ENCODE measurements at regions not wholly inside any gene's neighbourhood (a gene's known extent, or its start where the extent isn't known, plus 50 kb on each side); places are given as distances from the start of the nearest gene placed in this dataset.

DNA sequence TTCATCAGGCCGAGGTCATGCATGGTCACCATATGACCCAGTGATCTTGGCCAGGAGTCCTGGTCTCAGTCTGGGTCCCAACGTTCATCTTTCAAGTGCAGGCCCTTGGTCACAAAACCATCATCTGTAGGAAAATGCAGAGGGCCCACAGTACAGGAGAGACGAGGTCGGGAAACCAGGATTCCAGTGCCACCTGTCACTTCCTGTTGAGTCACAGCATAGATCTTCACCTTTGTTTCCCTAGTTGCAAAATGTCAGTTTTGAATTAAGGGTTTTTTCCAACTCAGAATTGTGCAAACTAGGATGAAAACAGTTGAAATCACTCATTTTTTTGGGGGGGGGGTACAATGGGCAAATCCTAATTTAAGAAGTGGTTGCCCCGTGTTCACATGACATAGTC, 162.2 kb downstream of the INSIG2 start:
- Mint-ChIP-seq H3K36me3 (ENCODE audit: insufficient read depth) (no peaks in the 10 kb centered on the region), H3K9me3 (no peaks in the 10 kb centered on the region), H3K27me3 (ENCODE audit: low read depth) (peaks cover 7% of the 10 kb centered on the region), H3K4me3 (no peak overlapping the region), H3K4me1 (ENCODE audit: low read depth) (no peaks in the 10 kb centered on the region)
- ATAC-seq, result no peak
- no peak for DNase-seq

DNA sequence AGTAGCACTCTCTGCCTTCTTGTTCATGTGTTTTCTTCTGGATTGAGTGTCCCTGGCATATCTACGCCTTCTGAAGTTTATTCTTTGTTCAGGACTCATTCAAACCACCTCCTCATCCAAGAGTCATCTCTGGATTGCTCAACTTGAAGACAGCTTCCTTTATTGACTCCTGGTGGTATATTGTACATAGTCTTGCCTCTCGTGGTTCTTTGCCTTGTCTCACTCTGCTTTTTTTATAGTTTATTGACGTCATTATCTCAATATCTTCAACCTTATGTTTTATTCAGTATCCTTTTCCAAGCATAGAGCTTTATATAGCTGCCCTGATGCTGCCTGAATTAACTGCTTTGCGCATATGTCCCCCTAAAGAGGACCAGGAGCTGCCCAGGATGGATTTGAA, 161.7 kb downstream of the INSIG2 start:
- no peak for ATAC-seq
- Mint-ChIP-seq H3K4me3 (no peak overlapping the region), H3K36me3 (ENCODE audit: insufficient read depth) (no peaks in the 10 kb centered on the region), H3K27me3 (ENCODE audit: low read depth) (peaks cover 5% of the 10 kb centered on the region), H3K9me3 (no peaks in the 10 kb centered on the region), H3K4me1 (ENCODE audit: low read depth) (no peaks in the 10 kb centered on the region)
- no peak for DNase-seq

DNA sequence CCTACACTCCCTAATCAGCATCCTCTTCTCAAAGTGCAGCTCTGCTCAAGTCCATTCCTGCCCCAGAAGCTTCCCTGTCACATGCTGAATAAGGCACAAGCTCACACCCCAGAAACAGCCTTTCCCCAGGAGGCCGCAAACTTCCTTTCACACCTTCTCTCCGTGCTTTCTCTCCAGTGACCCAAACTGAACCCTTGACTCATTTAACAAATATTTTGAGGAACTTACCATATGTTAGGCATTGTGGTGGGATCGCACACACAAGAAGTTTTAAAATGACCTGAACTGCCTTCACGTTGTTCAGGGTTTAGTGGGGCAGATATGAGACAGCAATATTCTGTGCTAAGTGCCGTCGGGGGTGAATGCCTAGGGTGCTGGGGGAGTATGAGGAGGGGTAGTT, 161.3 kb downstream of the INSIG2 start:
- Mint-ChIP-seq H3K27me3 (ENCODE audit: low read depth) (peaks cover 7% of the 10 kb centered on the region), H3K9me3 (no peaks in the 10 kb centered on the region), H3K36me3 (ENCODE audit: insufficient read depth) (no peaks in the 10 kb centered on the region), H3K4me3 (no peak overlapping the region), H3K4me1 (ENCODE audit: low read depth) (no peaks in the 10 kb centered on the region)
- no peak for ATAC-seq
- DNase-seq, result no peak

DNA sequence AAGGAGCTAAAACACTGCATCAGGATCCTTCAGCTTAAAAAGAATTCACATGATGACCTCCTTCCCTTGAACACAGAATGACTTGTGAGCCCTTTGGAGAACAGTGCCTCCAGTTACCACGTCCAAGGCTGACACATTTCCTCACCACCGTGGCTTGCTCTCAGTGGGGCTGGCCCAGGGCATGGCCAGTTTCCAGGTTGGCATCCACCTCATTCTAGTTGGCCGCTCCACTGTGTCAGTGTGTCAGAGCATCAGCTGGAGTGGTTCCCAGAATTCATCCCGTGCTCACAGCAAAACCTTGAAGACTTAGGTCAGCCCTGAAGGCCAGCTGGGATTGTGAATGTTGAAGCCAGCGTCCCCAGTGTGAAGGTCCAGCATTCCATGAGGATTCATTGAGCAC, 158.5 kb downstream of the INSIG2 start:
- no peak for ATAC-seq
- no peaks in the 10 kb centered on the region for H3K4me1 Mint-ChIP-seq (ENCODE audit: low read depth)
- H3K27me3 Mint-ChIP-seq (ENCODE audit: low read depth), result peaks cover 19% of the 10 kb centered on the region
- H3K9me3 Mint-ChIP-seq, result no peaks in the 10 kb centered on the region
- no peak overlapping the region for H3K4me3 Mint-ChIP-seq
- no peaks in the 10 kb centered on the region for H3K36me3 Mint-ChIP-seq (ENCODE audit: insufficient read depth)
- no peak for DNase-seq

DNA sequence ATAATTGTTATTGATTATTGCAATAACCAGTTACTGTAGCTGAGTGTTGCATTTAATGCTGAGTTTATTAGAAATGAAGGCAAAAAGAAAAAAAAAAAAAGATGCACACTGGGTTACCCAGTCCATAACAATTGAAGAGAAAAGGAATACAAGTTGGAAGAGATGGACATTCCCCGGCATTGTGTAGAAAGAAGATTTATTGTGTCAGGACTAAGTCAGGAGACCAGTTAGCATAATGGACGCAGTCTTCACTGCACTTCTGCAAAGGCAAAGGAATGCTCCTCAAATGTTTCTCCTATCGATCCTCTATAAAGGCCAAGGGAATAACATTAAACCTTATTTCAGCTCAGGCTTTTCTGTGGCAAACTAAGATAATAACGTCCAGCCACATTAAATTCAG, 157.8 kb downstream of the INSIG2 start:
- no peak for ATAC-seq
- Mint-ChIP-seq H3K4me3 (no peak overlapping the region), H3K9me3 (no peaks in the 10 kb centered on the region), H3K27me3 (ENCODE audit: low read depth) (peaks cover 19% of the 10 kb centered on the region), H3K36me3 (ENCODE audit: insufficient read depth) (no peaks in the 10 kb centered on the region), H3K4me1 (ENCODE audit: low read depth) (no peaks in the 10 kb centered on the region)
- DNase-seq, result no peak

DNA sequence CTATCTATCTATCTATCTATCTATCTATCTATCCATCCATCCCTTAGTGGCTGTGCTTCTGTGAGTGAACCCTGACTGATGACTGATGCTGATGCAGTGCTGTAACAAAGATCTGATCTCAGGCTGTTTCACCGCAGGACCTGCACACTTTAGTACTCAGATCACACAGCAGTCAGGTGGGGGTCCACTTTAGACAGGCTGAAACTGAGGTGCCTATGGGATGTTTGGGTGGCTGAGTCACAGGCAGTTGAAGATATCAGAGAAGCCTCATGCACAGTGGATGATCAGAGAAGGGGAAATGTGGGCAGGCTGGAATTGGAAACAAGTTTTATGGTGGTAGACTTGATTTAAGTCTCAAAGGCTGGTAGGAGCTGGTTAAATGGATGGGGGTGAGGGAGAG, 156.4 kb downstream of the INSIG2 start:
- DNase-seq (no peak), ATAC-seq (no peak)
- Mint-ChIP-seq H3K36me3 (ENCODE audit: insufficient read depth) (no peaks in the 10 kb centered on the region), H3K4me3 (no peak overlapping the region), H3K9me3 (no peaks in the 10 kb centered on the region), H3K27me3 (ENCODE audit: low read depth) (peaks cover 22% of the 10 kb centered on the region), H3K4me1 (ENCODE audit: low read depth) (no peaks in the 10 kb centered on the region)

DNA sequence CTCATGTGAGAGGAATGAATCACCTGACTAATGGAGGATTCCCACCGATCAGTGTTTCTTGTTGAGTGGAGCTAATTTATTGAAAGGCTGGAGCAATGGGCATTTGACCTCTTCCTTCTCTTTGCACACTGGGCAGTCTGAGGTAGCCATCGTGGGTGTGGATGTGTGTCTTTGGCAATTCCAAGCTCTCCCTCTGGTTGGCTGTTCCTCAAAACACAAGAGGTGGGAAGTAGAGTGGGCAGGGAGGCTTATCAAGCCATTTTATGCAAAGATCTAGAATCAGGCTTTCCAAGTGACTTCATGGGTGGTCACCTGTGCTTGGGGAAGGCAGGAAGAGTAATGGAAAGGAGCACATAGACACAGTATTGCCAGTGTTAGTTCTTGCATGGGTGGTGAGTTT, 154.8 kb downstream of the INSIG2 start:
- Mint-ChIP-seq H3K36me3 (ENCODE audit: insufficient read depth) (no peaks in the 10 kb centered on the region), H3K27me3 (ENCODE audit: low read depth) (peaks cover 24% of the 10 kb centered on the region), H3K9me3 (no peaks in the 10 kb centered on the region), H3K4me1 (ENCODE audit: low read depth) (no peaks in the 10 kb centered on the region), H3K4me3 (no peak overlapping the region)
- DNase-seq, result no peak
- ATAC-seq, result no peak

DNA sequence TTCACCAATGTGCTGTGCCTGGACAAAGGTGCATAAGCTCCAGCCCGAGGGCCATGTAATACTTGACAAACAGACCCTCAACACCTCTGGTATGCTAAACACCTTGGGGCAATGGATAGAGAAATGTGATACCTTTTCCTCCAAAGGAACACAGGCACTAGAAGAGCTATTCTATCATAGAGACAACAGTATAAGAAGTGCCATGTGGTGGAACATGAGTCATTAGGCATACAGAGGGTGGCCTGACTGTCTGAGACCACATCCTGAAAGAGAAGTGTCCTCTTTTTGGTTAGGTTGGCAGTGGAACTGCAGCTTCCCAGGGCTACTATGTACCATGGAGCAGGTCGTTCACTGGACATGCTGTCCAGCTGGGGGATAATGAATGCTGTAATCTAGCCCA, 153.9 kb downstream of the INSIG2 start:
- Mint-ChIP-seq H3K9me3 (no peaks in the 10 kb centered on the region), H3K4me3 (no peak overlapping the region), H3K27me3 (ENCODE audit: low read depth) (peaks cover 30% of the 10 kb centered on the region), H3K4me1 (ENCODE audit: low read depth) (no peaks in the 10 kb centered on the region), H3K36me3 (ENCODE audit: insufficient read depth) (no peaks in the 10 kb centered on the region)
- ATAC-seq (no peak), DNase-seq (no peak)

DNA sequence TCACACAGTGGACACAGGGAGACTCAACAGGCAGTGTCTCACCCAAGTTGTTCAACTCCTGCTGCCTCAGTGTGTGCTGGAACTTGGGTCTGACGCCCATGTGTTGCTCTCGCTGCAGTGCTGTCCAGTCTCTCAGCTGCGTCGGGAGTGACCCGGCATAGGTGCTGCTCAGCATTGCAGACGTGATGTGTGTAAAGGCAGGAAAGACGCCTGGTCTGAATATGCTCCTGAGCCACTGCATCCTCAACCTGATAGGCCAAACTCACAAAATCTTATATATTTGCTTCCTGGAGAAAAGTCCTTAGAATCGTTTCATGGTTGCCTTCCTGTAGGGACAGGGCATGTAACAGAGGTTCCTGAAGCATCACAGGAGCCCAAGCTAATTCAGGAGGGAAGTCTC, 152.9 kb downstream of the INSIG2 start:
- Mint-ChIP-seq H3K4me3 (no peak overlapping the region), H3K4me1 (ENCODE audit: low read depth) (no peaks in the 10 kb centered on the region), H3K9me3 (no peaks in the 10 kb centered on the region), H3K36me3 (ENCODE audit: insufficient read depth) (no peaks in the 10 kb centered on the region), H3K27me3 (ENCODE audit: low read depth) (peaks cover 33% of the 10 kb centered on the region)
- no peak for DNase-seq
- no peak for ATAC-seq

DNA sequence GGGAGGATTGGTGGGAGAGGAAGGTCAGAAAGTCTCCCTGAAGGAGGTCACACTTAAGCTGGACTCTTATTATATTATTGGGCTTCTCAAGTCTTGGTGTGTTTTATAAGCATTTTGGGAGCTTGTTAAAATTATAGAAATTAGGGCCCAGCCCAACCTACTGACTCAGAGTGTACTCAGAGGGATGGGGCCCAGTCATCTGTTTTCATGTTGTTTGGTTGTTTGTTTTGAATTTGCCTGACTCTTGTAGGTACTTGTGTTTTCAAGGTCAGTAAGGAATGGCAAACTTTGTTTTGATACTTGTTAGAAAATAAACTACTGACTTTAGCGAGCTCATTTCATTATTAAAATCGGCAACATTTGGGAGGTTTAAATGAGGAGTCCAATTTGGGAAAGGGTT, 152.0 kb downstream of the INSIG2 start:
- Mint-ChIP-seq H3K9me3 (no peaks in the 10 kb centered on the region), H3K36me3 (ENCODE audit: insufficient read depth) (no peaks in the 10 kb centered on the region), H3K4me1 (ENCODE audit: low read depth) (no peaks in the 10 kb centered on the region), H3K27me3 (ENCODE audit: low read depth) (peaks cover 33% of the 10 kb centered on the region), H3K4me3 (no peak overlapping the region)
- ATAC-seq (no peak), DNase-seq (no peak)

DNA sequence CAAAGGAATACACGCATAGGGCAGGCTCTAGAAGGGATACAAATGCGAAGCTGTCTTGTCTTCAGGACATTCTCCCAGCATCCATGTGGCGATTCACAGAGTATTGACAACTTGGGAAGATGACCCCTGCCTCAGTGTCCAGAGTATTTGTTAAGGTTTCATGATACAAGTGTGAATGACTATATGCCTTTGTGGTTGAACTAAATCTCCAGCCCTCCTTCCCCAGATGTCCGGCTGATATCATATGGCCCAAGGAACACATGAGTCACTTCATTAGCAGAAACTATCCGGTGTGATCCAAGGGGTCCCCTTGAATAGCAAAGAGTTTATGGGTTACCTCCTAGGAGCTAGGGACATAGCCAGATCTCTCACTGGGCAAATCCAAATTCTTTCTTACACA, 151.0 kb downstream of the INSIG2 start:
- Mint-ChIP-seq H3K9me3 (no peaks in the 10 kb centered on the region), H3K4me3 (no peak overlapping the region), H3K27me3 (ENCODE audit: low read depth) (peaks cover 31% of the 10 kb centered on the region), H3K4me1 (ENCODE audit: low read depth) (no peaks in the 10 kb centered on the region), H3K36me3 (ENCODE audit: insufficient read depth) (no peaks in the 10 kb centered on the region)
- DNase-seq, result no peak
- no peak for ATAC-seq

DNA sequence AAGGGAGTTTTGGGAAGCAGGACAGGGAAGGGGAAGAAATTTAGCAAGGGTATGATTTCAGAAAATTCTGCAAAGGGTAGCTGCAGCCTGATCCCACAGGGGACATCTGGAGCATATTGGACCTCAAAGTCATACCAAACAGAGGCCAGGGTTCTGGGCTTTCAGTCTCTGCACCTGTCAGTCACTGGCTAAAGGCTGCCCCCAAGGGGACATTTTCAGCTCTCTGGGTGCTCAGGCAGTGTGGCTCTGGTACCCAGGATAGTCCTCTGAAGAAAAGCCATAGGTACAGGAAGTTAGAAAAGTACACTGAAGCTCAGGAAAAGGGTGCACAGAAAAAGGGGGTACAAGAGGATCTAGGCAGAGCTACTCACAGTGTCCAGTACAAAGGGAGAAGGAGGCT, 149.2 kb downstream of the INSIG2 start:
- H3K9me3 Mint-ChIP-seq, result no peaks in the 10 kb centered on the region
- no peaks in the 10 kb centered on the region for H3K4me1 Mint-ChIP-seq (ENCODE audit: low read depth)

DNA sequence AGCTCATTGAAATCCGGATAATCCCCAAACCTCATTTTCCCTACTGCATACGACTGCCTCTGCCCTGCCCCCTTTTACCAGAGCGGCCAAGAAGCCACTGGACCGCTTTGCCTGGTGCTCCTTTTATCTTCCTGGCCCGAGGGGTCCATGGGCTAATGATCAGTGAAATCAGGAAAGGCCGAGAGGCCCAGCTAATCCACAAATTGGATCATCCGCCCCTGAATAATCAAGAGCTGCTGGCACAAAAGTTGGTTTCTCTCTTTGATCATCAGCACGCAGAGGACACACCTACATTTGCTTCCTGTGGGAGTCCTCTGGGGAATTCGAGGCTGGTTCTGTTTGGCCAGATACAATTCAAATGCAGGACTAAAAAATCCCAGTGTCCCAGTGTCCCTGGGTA, 144.5 kb downstream of the INSIG2 start:
- Mint-ChIP-seq H3K4me1 (ENCODE audit: low read depth) (no peaks in the 10 kb centered on the region), H3K4me3 (no peak overlapping the region), H3K27me3 (ENCODE audit: low read depth) (peaks cover 34% of the 10 kb centered on the region), H3K9me3 (no peaks in the 10 kb centered on the region), H3K36me3 (ENCODE audit: insufficient read depth) (no peaks in the 10 kb centered on the region)
- ATAC-seq, result no peak
- no peak for DNase-seq

More for the DNA sequence above, 149.2 kb downstream of the INSIG2 start:
- no peak for DNase-seq
- Mint-ChIP-seq H3K27me3 (ENCODE audit: low read depth) (peaks cover 27% of the 10 kb centered on the region), H3K36me3 (ENCODE audit: insufficient read depth) (no peaks in the 10 kb centered on the region), H3K4me3 (no peak overlapping the region)
- no peak for ATAC-seq

DNA sequence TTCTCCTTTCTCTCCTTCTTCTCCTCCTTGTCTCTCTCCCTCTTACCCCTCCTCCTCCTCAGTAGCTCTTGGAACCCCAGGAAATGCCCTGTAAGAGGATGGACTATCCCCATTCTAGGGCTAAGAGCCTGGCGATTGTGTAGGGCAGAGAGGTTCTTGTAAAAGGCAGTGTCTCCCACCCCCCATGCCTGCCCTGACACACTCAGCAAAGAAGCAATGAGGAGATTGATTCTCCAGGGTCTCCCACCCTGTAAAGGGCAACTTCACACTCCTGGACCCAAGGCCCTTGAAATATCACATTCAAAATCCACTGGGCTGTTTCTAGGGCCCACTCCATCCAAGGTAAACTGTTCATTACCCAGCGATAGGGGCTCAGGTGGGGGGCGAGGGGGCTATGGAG, 144.1 kb downstream of the INSIG2 start:
- H3K36me3 Mint-ChIP-seq (ENCODE audit: insufficient read depth), result no peaks in the 10 kb centered on the region
- ATAC-seq (no peak), DNase-seq (no peak)
- H3K4me1 Mint-ChIP-seq (ENCODE audit: low read depth), result no peaks in the 10 kb centered on the region
- no peaks in the 10 kb centered on the region for H3K9me3 Mint-ChIP-seq
- peaks cover 34% of the 10 kb centered on the region for H3K27me3 Mint-ChIP-seq (ENCODE audit: low read depth)
- no peak overlapping the region for H3K4me3 Mint-ChIP-seq

DNA sequence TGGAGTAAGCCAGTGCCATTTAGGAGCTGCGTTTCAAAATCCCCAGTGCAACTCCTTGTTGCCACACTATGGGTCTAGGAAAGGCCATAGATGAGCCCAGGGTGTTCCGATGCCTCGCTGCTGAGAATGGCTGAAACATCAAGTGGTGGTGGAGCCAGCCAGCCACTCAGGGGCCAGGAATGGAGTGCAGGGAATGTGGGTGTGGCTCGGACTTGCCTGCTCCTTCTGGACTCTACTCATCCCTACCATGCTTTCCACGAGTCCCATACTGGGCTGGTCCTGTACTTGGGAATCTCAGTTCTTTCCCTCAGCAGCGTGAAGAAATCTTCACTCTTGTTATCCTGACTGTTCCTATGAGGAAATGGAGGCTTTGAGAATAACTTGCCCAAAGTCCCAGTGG, 143.5 kb downstream of the INSIG2 start:
- H3K9me3 Mint-ChIP-seq, result no peaks in the 10 kb centered on the region
- no peak overlapping the region for H3K4me3 Mint-ChIP-seq
- DNase-seq (no peak), ATAC-seq (no peak)
- H3K4me1 Mint-ChIP-seq (ENCODE audit: low read depth), result no peaks in the 10 kb centered on the region
- no peaks in the 10 kb centered on the region for H3K36me3 Mint-ChIP-seq (ENCODE audit: insufficient read depth)
- H3K27me3 Mint-ChIP-seq (ENCODE audit: low read depth), result peaks cover 34% of the 10 kb centered on the region

Data from activated T-cell treated with anti-CD3 and anti-CD28 coated beads, Interleukin-2, amount 50 U/mL, for 4 hours (primary cell).